ENCODE measurements at regions not wholly inside any gene's neighbourhood (a gene's known extent, or its start where the extent isn't known, plus 50 kb on each side); places are given as distances from the start of the nearest gene placed in this dataset.
"Not testable (repeated sequence)": the region's sequence is repeated elsewhere in the genome, so short reads cannot be mapped to it uniquely, and the experiment has no call there.

- no peak for TF ChIP-seq POLR2A (IDR thresholded peaks at IDR 0.05)
- TF ChIP-seq CTCF (IDR thresholded peaks at IDR 0.05), result no peak
- no peak overlapping the region for H3K4me3 ChIP-seq (ENCODE audit: low read depth, poor library complexity, severe bottlenecking)
- no peak for DNase-seq (ENCODE audit: low spot score in 2 of 2)
- intact Hi-C loops (cut with DNase I; ENCODE audit: low total_unique reads), result no loop called here
- WGBS, 2 donors, result 87 to 96% methylated on average over 1 of the region's 1 CpG
Observed at GRCh38 chr20:19129306-19129705, 83.1 kb upstream of the SLC24A3 start.

- intact Hi-C loops (cut with DNase I; ENCODE audit: low total_unique reads), result no loop called here
- DNase-seq (ENCODE audit: low spot score in 2 of 2), result no peak
- TF ChIP-seq POLR2A (IDR thresholded peaks at IDR 0.05) (no peak), CTCF (IDR thresholded peaks at IDR 0.05) (no peak)
- H3K4me3 ChIP-seq (ENCODE audit: low read depth, poor library complexity, severe bottlenecking), result no peak overlapping the region
- WGBS, 2 donors, result 53 to 63% methylated on average over 5 of the region's 5 CpGs
Observed at GRCh38 chr20:19129976-19130612, 82.3 kb upstream of the SLC24A3 start.

GRCh38 chr20:19130613-19130984 lies 81.8 kb upstream of the SLC24A3 start:
- H3K4me3 ChIP-seq (ENCODE audit: low read depth, poor library complexity, severe bottlenecking), result no peak overlapping the region
- TF ChIP-seq CTCF (IDR thresholded peaks at IDR 0.05) (no peak), POLR2A (IDR thresholded peaks at IDR 0.05) (no peak)
- 59 to 86% methylated on average over 4 of the region's 4 CpGs for WGBS, 2 donors
- intact Hi-C loops (cut with DNase I; ENCODE audit: low total_unique reads), result no loop called here
- no peak for DNase-seq (ENCODE audit: low spot score in 2 of 2)

GRCh38 chr20:19137641-19138040 lies 74.8 kb upstream of the SLC24A3 start:
- DNase-seq (ENCODE audit: low spot score in 2 of 2), result no peak
- WGBS, 2 donors, result 83 to 84% methylated on average over 3 of the region's 3 CpGs
- H3K4me3 ChIP-seq (ENCODE audit: low read depth, poor library complexity, severe bottlenecking), result no peak overlapping the region
- TF ChIP-seq CTCF (IDR thresholded peaks at IDR 0.05) (no peak), POLR2A (IDR thresholded peaks at IDR 0.05) (no peak)
- intact Hi-C loops (cut with DNase I; ENCODE audit: low total_unique reads), result no loop called here

GRCh38 chr20:19138758-19139157 lies 73.7 kb upstream of the SLC24A3 start:
- TF ChIP-seq CTCF (IDR thresholded peaks at IDR 0.05) (no peak), POLR2A (IDR thresholded peaks at IDR 0.05) (no peak)
- no peak overlapping the region for H3K4me3 ChIP-seq (ENCODE audit: low read depth, poor library complexity, severe bottlenecking)
- no peak for DNase-seq (ENCODE audit: low spot score in 2 of 2)
- WGBS, 2 donors, result 81 to 90% methylated on average over 1 of the region's 1 CpG
- intact Hi-C loops (cut with DNase I; ENCODE audit: low total_unique reads), result no loop called here

GRCh38 chr20:19139584-19139983 lies 72.9 kb upstream of the SLC24A3 start:
- DNase-seq (ENCODE audit: low spot score in 2 of 2); intact Hi-C loops (cut with DNase I; ENCODE audit: low total_unique reads); H3K4me3 ChIP-seq (ENCODE audit: low read depth, poor library complexity, severe bottlenecking): not testable (repeated sequence)
- WGBS, 2 donors, result 87 to 92% methylated on average over 2 of the region's 2 CpGs

All from lower leg skin (tissue), 4 donors.